IMR-90 (cell line): ENCODE measurements at regions not wholly inside any gene's neighbourhood (a gene's known extent, or its start where the extent isn't known, plus 50 kb on each side); places are given as distances from the start of the nearest gene placed in this dataset.

Experiments used
- ATAC-seq: fragments of 200-7000 bp; cut with Tn5 transposase; 2 replicates; pipeline ENCODE4 v1.9.1; 2020; ENCODE audit warnings: low read depth, mild to moderate bottlenecking, moderate library complexity
- BruUV-seq: library from RNA; stranded (reverse); fragments of 400-500 nt; replicated peaks from 2 replicates; lab custom pipeline; 2021; lab: Mats Ljungman, UMichigan
- CTCF ChIA-PET: fragments of 300-600 bp; formaldehyde crosslinking; extraction: SDS; loops from one replicate; lab custom pipeline; 2021; ENCODE audit warnings: antibody characterized with exemption; lab: Yijun Ruan, JAX
- POLR2A ChIA-PET: fragments of 300-600 bp; sonication (Branson Sonifier 250); formaldehyde crosslinking; loops from one replicate; lab custom pipeline; 2022; ENCODE audit warnings: antibody characterized with exemption; ENCODE audit not compliant: unreplicated experiment; lab: Charles Lee
- DNase-seq: peaks from one replicate; pipeline ENCODE4 v3.0.0; 2013
- H2AFZ ChIP-seq: replicated peaks from 2 replicates; pipeline ENCODE3; 2013; ENCODE audit warnings: low read length, mild to moderate bottlenecking; ENCODE audit not compliant: poor library complexity
- H2AK5ac ChIP-seq: 2 replicates; pipeline ENCODE4 v1.6.1; 2013; ENCODE audit warnings: low read depth, low read length, inconsistent platforms
- H2AK9ac ChIP-seq: replicated peaks from 2 replicates; pipeline ENCODE3; 2013; ENCODE audit warnings: mild to moderate bottlenecking, low read depth, low read length, moderate library complexity; ENCODE audit not compliant: poor library complexity
- H2BK120ac ChIP-seq: 2 replicates; pipeline ENCODE4 v1.6.1; 2013; ENCODE audit warnings: low read depth, low read length, inconsistent platforms
- H2BK15ac ChIP-seq: 3 replicates; pipeline ENCODE4 v1.6.1; 2013; ENCODE audit warnings: low read depth, low read length, inconsistent platforms
- H2BK20ac ChIP-seq: 2 replicates; pipeline ENCODE4 v1.6.1; 2013; ENCODE audit warnings: low read depth, mild to moderate bottlenecking, inconsistent platforms, low read length, moderate library complexity
- H2BK5ac ChIP-seq: 2 replicates; pipeline ENCODE4 v1.6.1; 2013; ENCODE audit warnings: mild to moderate bottlenecking, low read depth, low read length, inconsistent platforms; ENCODE audit not compliant: poor library complexity, severe bottlenecking
- H3K14ac ChIP-seq: replicated peaks from 2 replicates; pipeline ENCODE4 v1.6.1; 2013; ENCODE audit warnings: low read depth, low read length, inconsistent platforms
- H3K18ac ChIP-seq: 2 replicates; pipeline ENCODE4 v1.6.1; 2013; ENCODE audit warnings: low read depth, low read length, control low read depth
- H3K23ac ChIP-seq: 2 replicates; pipeline ENCODE4 v1.6.1; 2013; ENCODE audit warnings: low read depth, low read length, inconsistent platforms
- H3K27ac ChIP-seq: 2 replicates; pipeline ENCODE4 v1.5.1; 2013; ENCODE audit warnings: mild to moderate bottlenecking, control low read depth, low read length; ENCODE audit not compliant: insufficient read depth
- H3K27me3 ChIP-seq: 2 replicates; pipeline ENCODE4 v1.6.1; 2013; ENCODE audit warnings: low read length; ENCODE audit not compliant: control insufficient read depth, insufficient read depth
- H3K36me3 ChIP-seq: 2 replicates; pipeline ENCODE4 v1.6.1; 2013; ENCODE audit warnings: low read length, mixed read lengths; ENCODE audit not compliant: control insufficient read depth, insufficient read depth
- H3K4ac ChIP-seq: 2 replicates; pipeline ENCODE4 v1.6.1; 2013; ENCODE audit warnings: low read depth, low read length, inconsistent platforms
- H3K4me1 ChIP-seq: 2 replicates; pipeline ENCODE4 v1.6.1; 2013; ENCODE audit warnings: low read length, mixed read lengths; ENCODE audit not compliant: control insufficient read depth, insufficient read depth
- H3K4me2 ChIP-seq: 2 replicates; pipeline ENCODE4 v1.6.1; 2013; ENCODE audit warnings: low read depth, mild to moderate bottlenecking, control low read depth, low read length, moderate library complexity
- H3K4me3 ChIP-seq: 2 replicates; pipeline ENCODE4 v1.5.1; 2013; ENCODE audit warnings: low read depth, mild to moderate bottlenecking, control low read depth, low read length, moderate library complexity; ENCODE audit not compliant: insufficient read depth
- H3K56ac ChIP-seq: 2 replicates; pipeline ENCODE4 v1.6.1; 2013; ENCODE audit warnings: low read length, inconsistent platforms; ENCODE audit not compliant: insufficient read depth; ENCODE audit errors: extremely low read depth
- H3K79me1 ChIP-seq, 2 experiments: 2 replicates each; pipeline ENCODE4 v1.6.1; 2013; ENCODE audit warnings: low read length in 2 of 2, inconsistent platforms in 1 of 2, low read depth in 1 of 2
- H3K9ac ChIP-seq: 2 replicates; pipeline ENCODE4 v1.6.1; 2013; ENCODE audit warnings: low read depth, low read length, control low read depth
- H3K9me1 ChIP-seq: 2 replicates; pipeline ENCODE4 v1.6.1; 2013; ENCODE audit warnings: low read length, inconsistent platforms; ENCODE audit not compliant: insufficient read depth
- H3K9me3 ChIP-seq: 2 replicates; pipeline ENCODE4 v1.6.1; 2013; ENCODE audit warnings: low read length; ENCODE audit not compliant: control insufficient read depth, insufficient read depth
- H4K20me1 ChIP-seq: 2 replicates; pipeline ENCODE4 v1.6.1; 2013; ENCODE audit warnings: low read length, inconsistent platforms; ENCODE audit not compliant: insufficient read depth
- H4K5ac ChIP-seq: 2 replicates; pipeline ENCODE4 v1.6.1; 2013; ENCODE audit warnings: mild to moderate bottlenecking, low read depth, low read length, control low read depth
- H4K8ac ChIP-seq, 2 experiments: 2 replicates each; pipeline ENCODE4 v1.6.1; 2013; ENCODE audit warnings: low read depth in 2 of 2, low read length in 2 of 2, control low read depth in 1 of 2, inconsistent platforms in 1 of 2
- H4K91ac ChIP-seq: 2 replicates; pipeline ENCODE4 v1.6.1; 2013; ENCODE audit warnings: low read depth, low read length, inconsistent platforms; ENCODE audit not compliant: insufficient read depth
- BHLHE40 ChIP-seq: fragments of 150-350 bp; IDR thresholded peaks from 2 replicates; pipeline ENCODE4 v1.6.1; 2016; ENCODE audit warnings: mild to moderate bottlenecking, low read depth, low read length
- CEBPB ChIP-seq: IDR thresholded peaks from 2 replicates; pipeline ENCODE4 v1.6.1; 2012; ENCODE audit warnings: low read depth, low read length, improper control_type of control experiment
- FOS ChIP-seq: fragments of 150-350 bp; IDR thresholded peaks from 2 replicates; pipeline ENCODE4 v1.6.1; 2016; ENCODE audit warnings: low read depth, low read length
- MXI1 ChIP-seq: IDR thresholded peaks from 2 replicates; pipeline ENCODE4 v1.6.1; 2012; ENCODE audit warnings: low read depth, mild to moderate bottlenecking, low read length, moderate library complexity, borderline replicate concordance
- POLR2A ChIP-seq: IDR thresholded peaks from 2 replicates; pipeline ENCODE4 v1.6.1; 2012; ENCODE audit warnings: mild to moderate bottlenecking, low read depth, low read length
- RAD21 ChIP-seq: IDR thresholded peaks from 2 replicates; pipeline ENCODE4 v1.6.1; 2012; ENCODE audit warnings: low read length, improper control_type of control experiment
- RCOR1 ChIP-seq: IDR thresholded peaks from 2 replicates; pipeline ENCODE4 v1.6.1; 2012; ENCODE audit warnings: mild to moderate bottlenecking, low read length, improper control_type of control experiment; ENCODE audit not compliant: insufficient replicate concordance
- WGBS, 2 experiments: methylation state at CpG; one replicate each; pipeline versions ENCODE4 v1.1.5 to v1.1.7; 2013; ENCODE audit warnings: missing lambda C conversion rate in 2 of 2; ENCODE audit not compliant: insufficient read length in 1 of 2; ENCODE audit errors: extremely low coverage in 2 of 2; 5-methylcytosine and 5-hydroxymethylcytosine counted together
- dilution Hi-C: fragments of 300-500 bp; cut with HindIII; formaldehyde crosslinking; loops from one replicate; pipeline ENCODE4 v1.14.3; 2018; ENCODE audit warnings: low sequenced_read_pairs; ENCODE audit not compliant: unreplicated experiment
- in situ Hi-C: fragments of 300-500 bp; cut with MboI; formaldehyde crosslinking; loops from 3 replicates; pipeline ENCODE4 v1.14.3; 2019; ENCODE audit warnings: low sequenced_read_pairs, inconsistent platforms, mixed read lengths
- intact Hi-C: fragments of 100-400 bp; cut with micrococcal nuclease; formaldehyde crosslinking; loops from 2 replicates; pipeline ENCODE4 v1.10.0; 2022

DNA sequence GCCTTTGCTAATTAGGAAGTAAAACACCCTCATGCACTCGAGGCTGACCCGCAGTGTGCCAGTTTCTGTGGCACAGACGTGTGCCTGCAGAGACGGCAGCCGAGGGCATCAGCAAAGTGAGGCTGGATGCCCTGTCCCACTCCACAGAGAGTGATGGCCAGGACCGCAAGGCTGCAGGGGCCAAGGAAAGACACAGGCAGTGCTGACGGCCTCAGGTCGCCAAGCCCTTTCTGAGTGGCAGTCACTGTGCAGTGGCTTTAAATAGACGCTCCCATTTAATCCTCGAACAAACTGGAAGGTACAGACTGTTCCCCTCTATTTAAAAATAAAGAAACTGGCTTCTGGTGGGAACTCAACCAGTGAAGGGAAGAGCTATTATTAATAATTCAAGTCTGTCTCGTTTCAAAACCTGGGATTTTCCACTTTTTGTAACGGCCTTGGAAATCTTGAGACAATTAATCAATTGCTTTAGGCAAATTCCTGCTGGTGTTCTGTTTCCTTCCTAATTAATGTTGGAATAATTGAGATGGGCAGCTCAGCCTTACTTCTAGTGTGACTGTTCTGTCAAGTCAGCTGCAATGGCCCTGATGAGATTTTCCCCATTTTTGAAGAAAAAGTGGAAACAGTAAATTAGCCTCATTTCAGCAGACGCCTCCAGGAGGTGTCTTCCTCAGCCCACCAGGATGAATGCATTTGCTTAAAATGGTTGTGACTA, 644.6 kb upstream of the RAB6C start:
- Histone ChIP-seq H3K4me3 (no peak overlapping the region), H3K9me3 (peaks cover 25% of the 10 kb centered on the region), H2AFZ (no peak overlapping the region), H3K27ac (no peak overlapping the region), H3K27me3 (no peaks in the 10 kb centered on the region), H3K4ac (no peak overlapping the region), H3K14ac (no peak overlapping the region), H2BK5ac (no peak overlapping the region), H3K9me1 (no peaks in the 10 kb centered on the region), H2AK5ac (no peak overlapping the region), H4K20me1 (no peaks in the 10 kb centered on the region), H4K91ac (no peak overlapping the region), H2BK20ac (no peak overlapping the region), H3K79me1 (no peaks in the 10 kb centered on the region), H3K4me1 (no peaks in the 10 kb centered on the region), H3K56ac (no peak overlapping the region), H3K23ac (no peak overlapping the region), H4K5ac (no peak overlapping the region), H3K4me2 (no peak overlapping the region), H2AK9ac (no peak overlapping the region), H3K36me3 (no peaks in the 10 kb centered on the region), H2BK15ac (no peak overlapping the region), H3K9ac (no peak overlapping the region), H4K8ac (no peak overlapping the region), H3K18ac (no peak overlapping the region), H2BK120ac (no peak overlapping the region)
- 67% methylated on average over 1 of the region's 13 CpGs; no CpG with 5 or more reads in 1 of the 2 experiments for WGBS, 2 experiments
- in situ Hi-C loops (no loop called here), dilution Hi-C loops (no loop called here), intact Hi-C loops (no loop called here)
- BruUV-seq: no TSS peak
- TF ChIP-seq BHLHE40 (no peak), RAD21 (no peak), MXI1 (no peak), CEBPB (no peak), FOS (no peak), POLR2A (no peak), RCOR1 (no peak)
- DNase-seq (no peak), ATAC-seq (no peak)
- ChIA-PET CTCF (no interaction called here), POLR2A (no interaction called here)
